DND-41 (cell line): ENCODE measurements at regions not wholly inside any gene's neighbourhood (a gene's known extent, or its start where the extent isn't known, plus 50 kb on each side); places are given as distances from the start of the nearest gene placed in this dataset.

Source experiments
- ATAC-seq: fragments of 200-7000 bp; cut with Tn5 transposase; 3 replicates; pipeline ENCODE4 v1.9.1; 2021; ENCODE audit warnings: low read depth; ENCODE audit not compliant: insufficient read depth
- DNase-seq: peaks from one replicate; pipeline ENCODE4 v3.0.0-alpha.2; 2020
- H2AFZ ChIP-seq: 2 replicates; pipeline ENCODE4 v1.6.0; 2012; ENCODE audit warnings: low read depth, low read length
- H3K27ac ChIP-seq: 2 replicates; pipeline ENCODE4 v1.5.1; 2012; ENCODE audit warnings: low read length, inconsistent platforms
- H3K27me3 ChIP-seq: fragments of 200-600 bp; sonication (generic); 2 replicates; pipeline ENCODE4 v1.6.0; 2012; ENCODE audit warnings: low read length, mild to moderate bottlenecking, inconsistent platforms; ENCODE audit not compliant: insufficient read depth, poor library complexity
- H3K36me3 ChIP-seq: 2 replicates; pipeline ENCODE4 v1.5.1; 2012; ENCODE audit warnings: low read length, inconsistent platforms; ENCODE audit not compliant: insufficient read depth
- H3K4me1 ChIP-seq: 2 replicates; pipeline ENCODE4 v1.5.1; 2012; ENCODE audit warnings: mild to moderate bottlenecking, low read length; ENCODE audit not compliant: insufficient read depth
- H3K4me2 ChIP-seq: 2 replicates; pipeline ENCODE4 v1.6.0; 2012; ENCODE audit warnings: mild to moderate bottlenecking, moderate library complexity, low read length, inconsistent platforms; ENCODE audit not compliant: insufficient read depth
- H3K4me3 ChIP-seq, 2 experiments: fragments of 200-600 bp in 1 of 2; shearing (Covaris generic) in 1 of 2; 2 replicates each; pipeline ENCODE4 v1.5.1; 2012 to 2016; ENCODE audit warnings: inconsistent platforms in 2 of 2, low read length in 2 of 2, mild to moderate bottlenecking in 2 of 2, low read depth in 1 of 2, moderate library complexity in 1 of 2
- H3K79me2 ChIP-seq: 2 replicates; pipeline ENCODE4 v1.6.0; 2012; ENCODE audit warnings: low read length, inconsistent platforms; ENCODE audit not compliant: insufficient read depth
- H3K9ac ChIP-seq: 2 replicates; pipeline ENCODE4 v1.6.0; 2012; ENCODE audit warnings: low read depth, mild to moderate bottlenecking, inconsistent platforms, low read length, moderate library complexity
- H3K9me3 ChIP-seq: 2 replicates; pipeline ENCODE4 v1.5.1; 2012; ENCODE audit warnings: low read length, moderate library complexity, mild to moderate bottlenecking, inconsistent platforms; ENCODE audit not compliant: insufficient read depth, severe bottlenecking
- H4K20me1 ChIP-seq: 2 replicates; pipeline ENCODE4 v1.6.0; 2012; ENCODE audit warnings: low read length; ENCODE audit not compliant: insufficient read depth
- CTCF ChIP-seq: IDR thresholded peaks from 2 replicates; pipeline ENCODE4 v1.5.1; 2012; ENCODE audit warnings: borderline replicate concordance, low read length, moderate library complexity, mild to moderate bottlenecking; ENCODE audit not compliant: poor library complexity, severe bottlenecking; ENCODE audit errors: extremely low read depth
- EZH2 ChIP-seq: IDR thresholded peaks from 3 replicates; pipeline ENCODE4 v1.6.1; 2012; ENCODE audit warnings: borderline replicate concordance, low read depth, mild to moderate bottlenecking, moderate library complexity, low read length, inconsistent platforms; ENCODE audit not compliant: severe bottlenecking

- Histone ChIP-seq H3K79me2 (no peaks in the 10 kb centered on the region), H3K4me3 (no peak overlapping the region), H3K27me3 (peaks cover under 1% of the 10 kb centered on the region), H4K20me1 (no peaks in the 10 kb centered on the region), H3K4me1 (no peaks in the 10 kb centered on the region), H3K27ac (no peak overlapping the region), H3K9me3 (no peaks in the 10 kb centered on the region), H3K36me3 (no peaks in the 10 kb centered on the region), H2AFZ (no peak overlapping the region), H3K9ac (no peak overlapping the region), H3K4me2 (no peak overlapping the region)
- DNase-seq (no peak), ATAC-seq (no peak)
- no peak for TF ChIP-seq CTCF
- no peak for TF ChIP-seq EZH2
Observed at GRCh38 chr12:115297445-115297844, 613.5 kb upstream of the TBX3 start.

- ATAC-seq = no peak
Observed at GRCh38 chr12:115296613-115297198, 612.7 kb upstream of the TBX3 start.

GRCh38 chr12:115295886-115296285 is 611.9 kb upstream of the TBX3 start:
- Histone ChIP-seq H2AFZ (no peak overlapping the region), H3K9me3 (no peaks in the 10 kb centered on the region), H3K27ac (no peak overlapping the region), H3K4me3 (no peak overlapping the region), H3K27me3 (peaks cover 3% of the 10 kb centered on the region), H4K20me1 (no peaks in the 10 kb centered on the region), H3K4me2 (no peak overlapping the region), H3K79me2 (no peaks in the 10 kb centered on the region), H3K9ac (no peak overlapping the region), H3K36me3 (no peaks in the 10 kb centered on the region), H3K4me1 (no peaks in the 10 kb centered on the region)
- ATAC-seq (no peak), DNase-seq (no peak)
- TF ChIP-seq EZH2 = no peak
- no peak for TF ChIP-seq CTCF

More at GRCh38 chr12:115296613-115297198, 612.7 kb upstream of the TBX3 start:
- TF ChIP-seq EZH2 (no peak), CTCF (no peak)
- H3K36me3 ChIP-seq = no peaks in the 10 kb centered on the region
- no peak overlapping the region for H3K4me2 ChIP-seq
- H3K4me3 ChIP-seq = no peak overlapping the region
- no peak for DNase-seq
- no peaks in the 10 kb centered on the region for H3K79me2 ChIP-seq
- no peak overlapping the region for H2AFZ ChIP-seq
- H3K27me3 ChIP-seq = peaks cover 3% of the 10 kb centered on the region
- H3K9ac ChIP-seq = no peak overlapping the region
- no peak overlapping the region for H3K27ac ChIP-seq
- H3K9me3 ChIP-seq = no peaks in the 10 kb centered on the region
- no peaks in the 10 kb centered on the region for H3K4me1 ChIP-seq
- no peaks in the 10 kb centered on the region for H4K20me1 ChIP-seq
